MCF 10A (cell line): ENCODE measurements at regions not wholly inside any gene's neighbourhood (a gene's known extent, or its start where the extent isn't known, plus 50 kb on each side); places are given as distances from the start of the nearest gene placed in this dataset.

Source experiments
- BruUV-seq: library from RNA; stranded (reverse); fragments of 400-500 nt; replicated peaks from 2 replicates; lab custom pipeline; 2021; lab: Mats Ljungman, UMichigan
- CTCF ChIA-PET: fragments of 300-600 bp; sonication (Branson Sonifier 250); formaldehyde crosslinking; extraction: SDS; loops from one replicate; lab custom pipeline; 2021; ENCODE audit warnings: antibody characterized with exemption, inconsistent platforms; lab: Yijun Ruan, JAX
- POLR2A ChIA-PET: fragments of 300-600, 350-650 bp; sonication (Branson Sonifier 250); formaldehyde crosslinking; extraction: SDS; loops from one replicate; lab custom pipeline; 2020; ENCODE audit warnings: antibody characterized with exemption, inconsistent platforms; lab: Yijun Ruan, JAX
- DNase-seq: peaks from one replicate; pipeline ENCODE4 v3.0.0-alpha.2; 2018; ENCODE audit not compliant: unreplicated experiment
- H3K27ac Mint-ChIP-seq: one replicate; pipeline ENCODE4 v1.8.0; 2022; ENCODE audit warnings: mild to moderate bottlenecking, low read depth, mixed read lengths; ENCODE audit not compliant: unreplicated experiment
- H3K27me3 Mint-ChIP-seq: one replicate; pipeline ENCODE4 v1.8.0; 2022; ENCODE audit warnings: mixed read lengths; ENCODE audit not compliant: insufficient read depth, unreplicated experiment
- H3K36me3 Mint-ChIP-seq: one replicate; pipeline ENCODE4 v1.8.0; 2022; ENCODE audit warnings: mild to moderate bottlenecking, moderate library complexity, mixed read lengths; ENCODE audit not compliant: insufficient read depth, unreplicated experiment
- H3K4me1 Mint-ChIP-seq: one replicate; pipeline ENCODE4 v1.8.0; 2022; ENCODE audit warnings: mixed read lengths; ENCODE audit not compliant: insufficient read depth, unreplicated experiment
- H3K4me3 Mint-ChIP-seq: one replicate; pipeline ENCODE4 v1.8.0; 2022; ENCODE audit warnings: mild to moderate bottlenecking, moderate library complexity, mixed read lengths; ENCODE audit not compliant: unreplicated experiment
- H3K9me3 Mint-ChIP-seq: one replicate; pipeline ENCODE4 v1.8.0; 2022; ENCODE audit warnings: mixed read lengths; ENCODE audit not compliant: unreplicated experiment
- intact Hi-C: fragments of 100-400 bp; cut with micrococcal nuclease; formaldehyde crosslinking; loops from 2 replicates; pipeline ENCODE4 v1.14.1; 2022
- TF ChIP-seq, protein P1 (sequence below): fragments of 200-600 bp; IDR thresholded peaks from one replicate; pipeline ENCODE4 v1.8.0; 2022; ENCODE audit warnings: antibody characterized with exemption, mild to moderate bottlenecking; ENCODE audit not compliant: unreplicated experiment

DNA sequence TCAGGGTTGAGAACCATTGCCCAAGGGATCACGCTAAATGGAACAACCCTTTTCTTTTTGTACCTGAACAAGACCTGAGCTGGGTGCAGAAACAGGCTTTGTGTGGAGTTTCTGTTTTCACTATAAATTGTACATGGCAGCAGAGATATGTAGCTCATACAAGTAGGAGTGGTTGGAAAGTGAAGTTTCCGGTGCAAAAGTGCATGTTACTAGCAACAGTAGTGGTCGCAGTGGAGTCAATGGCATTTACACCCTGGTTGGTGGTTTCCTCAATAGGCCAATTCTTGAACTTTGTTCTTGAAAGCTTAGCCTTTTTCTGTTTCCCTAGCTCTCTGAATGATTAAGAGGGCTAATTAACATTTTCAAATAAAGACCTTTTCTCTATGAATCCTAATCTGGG, 170.7 kb downstream of the NEBL start:
- Mint-ChIP-seq H3K36me3 (no peaks in the 10 kb centered on the region), H3K27ac (no peak overlapping the region), H3K9me3 (peaks cover 7% of the 10 kb centered on the region), H3K27me3 (no peaks in the 10 kb centered on the region), H3K4me1 (no peaks in the 10 kb centered on the region), H3K4me3 (no peak overlapping the region)
- POLR2A ChIA-PET: no interaction called here
- BruUV-seq: no TSS peak
- CTCF ChIA-PET: no interaction called here
- TF ChIP-seq, protein P1, sequence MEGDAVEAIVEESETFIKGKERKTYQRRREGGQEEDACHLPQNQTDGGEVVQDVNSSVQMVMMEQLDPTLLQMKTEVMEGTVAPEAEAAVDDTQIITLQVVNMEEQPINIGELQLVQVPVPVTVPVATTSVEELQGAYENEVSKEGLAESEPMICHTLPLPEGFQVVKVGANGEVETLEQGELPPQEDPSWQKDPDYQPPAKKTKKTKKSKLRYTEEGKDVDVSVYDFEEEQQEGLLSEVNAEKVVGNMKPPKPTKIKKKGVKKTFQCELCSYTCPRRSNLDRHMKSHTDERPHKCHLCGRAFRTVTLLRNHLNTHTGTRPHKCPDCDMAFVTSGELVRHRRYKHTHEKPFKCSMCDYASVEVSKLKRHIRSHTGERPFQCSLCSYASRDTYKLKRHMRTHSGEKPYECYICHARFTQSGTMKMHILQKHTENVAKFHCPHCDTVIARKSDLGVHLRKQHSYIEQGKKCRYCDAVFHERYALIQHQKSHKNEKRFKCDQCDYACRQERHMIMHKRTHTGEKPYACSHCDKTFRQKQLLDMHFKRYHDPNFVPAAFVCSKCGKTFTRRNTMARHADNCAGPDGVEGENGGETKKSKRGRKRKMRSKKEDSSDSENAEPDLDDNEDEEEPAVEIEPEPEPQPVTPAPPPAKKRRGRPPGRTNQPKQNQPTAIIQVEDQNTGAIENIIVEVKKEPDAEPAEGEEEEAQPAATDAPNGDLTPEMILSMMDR: no peak
- DNase-seq: no peak
- intact Hi-C loops: no loop called here

DNA sequence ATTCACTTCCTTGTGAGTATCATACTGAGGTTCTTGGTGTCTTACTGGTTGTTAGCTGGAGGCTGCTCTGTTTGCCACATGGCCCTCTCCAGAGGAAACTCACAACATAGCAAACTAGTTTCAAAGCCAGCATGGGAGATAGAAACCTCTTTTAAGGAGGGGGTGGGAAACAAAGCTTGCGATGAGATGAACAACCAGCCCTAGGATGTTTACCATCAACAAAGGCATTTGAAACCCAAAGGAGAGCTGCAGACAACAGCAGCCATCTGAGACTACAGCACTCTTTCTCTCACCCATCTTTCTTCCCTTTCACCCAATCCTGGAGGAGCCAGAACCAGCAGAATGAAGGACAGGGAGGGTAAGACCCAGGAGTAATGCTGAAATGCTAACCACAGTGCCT, 182.1 kb downstream of the NEBL start:
- intact Hi-C loops: no loop called here
- TF ChIP-seq, protein P1: no peak

DNA sequence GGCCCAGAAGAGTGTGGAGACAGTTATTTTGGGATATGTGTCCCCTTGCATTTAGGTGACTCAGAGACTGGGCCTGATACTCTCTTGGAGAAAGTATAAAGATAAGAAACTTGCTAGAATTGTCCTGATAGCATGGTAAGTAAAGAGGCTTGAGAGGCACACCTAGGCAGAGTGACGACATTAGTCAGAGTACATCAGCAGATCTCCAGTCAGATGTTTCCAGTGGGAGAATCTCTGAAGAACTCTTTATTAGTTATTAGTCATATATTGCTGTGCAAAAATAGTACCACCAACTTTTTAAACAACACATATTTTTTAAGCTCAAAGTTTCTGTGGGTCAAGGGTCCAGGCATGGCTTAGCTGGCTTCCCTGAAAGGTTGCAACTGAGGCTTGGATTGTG, 182.6 kb downstream of the NEBL start:
- TF ChIP-seq, protein P1: no peak
- no TSS peak for BruUV-seq
- CTCF ChIA-PET: interaction anchor here (0.6 kb wide), 1 partner anchor 18 kb away, joined by 3 read pairs; no protein-coding TSS in a partner anchor
- no peaks in the 10 kb centered on the region for H3K27me3 Mint-ChIP-seq
- no peaks in the 10 kb centered on the region for H3K9me3 Mint-ChIP-seq
- H3K4me1 Mint-ChIP-seq: no peaks in the 10 kb centered on the region
- intact Hi-C loops: no loop called here
- no peaks in the 10 kb centered on the region for H3K36me3 Mint-ChIP-seq
- DNase-seq: no peak
- no peak overlapping the region for H3K27ac Mint-ChIP-seq
- no peak overlapping the region for H3K4me3 Mint-ChIP-seq
- POLR2A ChIA-PET: no interaction called here

More for the DNA sequence above, 182.1 kb downstream of the NEBL start:
- ChIA-PET CTCF (interaction anchor here (0.6 to 0.7 kb wide), 2 partner anchors 18 to 79 kb away, joined by 3 read pairs; no protein-coding TSS in a partner anchor), POLR2A (no interaction called here)
- no peaks in the 10 kb centered on the region for H3K27me3 Mint-ChIP-seq
- no peaks in the 10 kb centered on the region for H3K4me1 Mint-ChIP-seq
- H3K36me3 Mint-ChIP-seq: no peaks in the 10 kb centered on the region
- H3K4me3 Mint-ChIP-seq: no peak overlapping the region
- H3K27ac Mint-ChIP-seq: no peak overlapping the region
- H3K9me3 Mint-ChIP-seq: no peaks in the 10 kb centered on the region
- no peak for DNase-seq
- BruUV-seq: no TSS peak

DNA sequence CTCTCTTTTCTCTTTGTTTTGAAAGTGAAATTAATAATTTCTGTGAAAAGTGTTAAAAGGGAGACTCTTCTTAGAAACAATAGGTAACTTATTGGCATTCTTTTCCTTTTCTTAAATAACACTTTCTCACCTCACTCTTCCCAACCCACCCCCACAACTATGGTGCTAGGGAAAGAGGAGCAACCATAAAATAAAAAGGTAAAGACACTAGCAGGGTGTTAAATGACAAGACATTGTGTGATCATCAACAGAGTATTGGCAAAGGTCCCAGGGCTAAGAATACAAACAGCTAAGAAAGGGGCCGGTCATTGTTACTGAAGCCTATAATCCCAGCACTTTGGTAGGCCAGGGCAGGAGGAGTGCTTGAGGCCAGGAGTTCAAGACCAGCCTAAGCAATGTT, 183.7 kb downstream of the NEBL start:
- Mint-ChIP-seq H3K4me1 (no peaks in the 10 kb centered on the region), H3K9me3 (no peaks in the 10 kb centered on the region), H3K27ac (no peak overlapping the region), H3K36me3 (no peaks in the 10 kb centered on the region), H3K27me3 (no peaks in the 10 kb centered on the region), H3K4me3 (no peak overlapping the region)
- BruUV-seq: no TSS peak
- ChIA-PET CTCF (no interaction called here), POLR2A (no interaction called here)
- intact Hi-C loops: no loop called here
- no peak for DNase-seq
- TF ChIP-seq, protein P1: no peak
